HG02610 (cell line): ENCODE measurements at regions not wholly inside any gene's neighbourhood (a gene's known extent, or its start where the extent isn't known, plus 50 kb on each side); places are given as distances from the start of the nearest gene placed in this dataset.
"Not testable (repeated sequence)": the region's sequence is repeated elsewhere in the genome, so short reads cannot be mapped to it uniquely, and the experiment has no call there.

ENCODE experiments used
- ATAC-seq: cut with Tn5 transposase; IDR thresholded peaks from one replicate; pipeline ENCODE4 v1.9.1; 2021; ENCODE audit warnings: mild to moderate bottlenecking, moderate library complexity; ENCODE audit not compliant: unreplicated experiment

DNA sequence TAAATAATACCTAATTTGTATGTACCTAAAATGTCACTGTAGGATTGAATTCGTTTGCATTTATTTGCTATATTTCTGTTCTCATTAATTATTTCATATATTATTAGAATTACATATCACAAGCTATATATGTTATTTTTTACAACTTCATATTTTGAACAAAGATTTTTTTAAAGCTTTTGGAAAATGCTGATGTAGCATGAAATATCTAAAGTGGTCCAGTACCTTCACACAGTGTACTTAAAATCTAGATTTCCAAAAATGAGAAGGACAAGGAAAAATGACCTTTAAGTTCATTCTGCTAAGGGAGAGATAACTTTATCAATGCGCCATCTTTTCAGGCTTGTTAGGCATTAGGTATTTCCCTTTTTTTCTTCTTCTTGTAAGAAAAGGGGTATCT is 71.8 kb downstream of the LARP7 start:
- no peak for ATAC-seq

DNA sequence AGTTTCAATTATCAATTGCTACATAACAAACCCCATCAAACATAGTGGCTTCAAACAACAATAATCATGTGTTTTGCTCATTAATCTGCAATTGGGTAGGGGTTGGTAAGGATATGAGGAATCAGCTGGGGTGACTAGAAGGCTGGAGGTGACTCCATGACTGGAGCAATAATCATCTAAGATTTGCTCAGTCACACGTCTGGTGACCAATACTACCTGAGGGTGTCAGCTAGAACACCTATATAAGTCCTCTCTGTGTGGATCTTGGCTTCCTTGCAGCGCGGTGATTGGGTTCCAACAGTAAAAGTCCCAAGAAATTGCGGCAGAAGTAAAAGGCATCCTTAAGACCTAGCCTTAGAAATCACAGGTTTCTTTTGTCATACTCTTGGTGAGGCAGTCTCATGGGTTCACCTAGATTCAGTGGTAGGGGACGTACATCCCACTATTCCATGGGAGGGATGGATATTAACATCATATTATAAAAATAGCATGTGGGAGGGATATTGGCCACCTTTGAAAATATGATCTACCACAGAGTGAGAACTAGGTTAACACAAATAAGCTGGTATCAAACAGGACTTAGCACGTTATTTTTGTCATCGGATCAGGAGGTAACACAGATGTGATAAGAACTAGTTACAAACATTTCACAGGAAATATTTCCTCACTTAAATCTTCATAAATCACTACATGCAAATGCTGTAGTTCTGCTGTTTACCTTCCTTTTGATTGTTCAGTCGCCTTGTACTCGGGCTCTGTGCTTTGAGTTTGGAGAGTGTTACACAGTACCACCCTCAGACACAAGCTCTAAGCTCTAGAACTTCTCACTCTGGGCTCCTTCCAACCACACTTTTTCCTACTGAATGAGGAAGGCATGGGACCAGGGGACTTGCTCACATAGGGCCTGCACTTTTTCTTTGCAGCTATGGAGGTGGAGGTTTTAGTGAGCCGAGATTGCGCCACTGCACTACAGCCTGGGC is 78.3 kb downstream of the LARP7 start:
- ATAC-seq, result no peak

DNA sequence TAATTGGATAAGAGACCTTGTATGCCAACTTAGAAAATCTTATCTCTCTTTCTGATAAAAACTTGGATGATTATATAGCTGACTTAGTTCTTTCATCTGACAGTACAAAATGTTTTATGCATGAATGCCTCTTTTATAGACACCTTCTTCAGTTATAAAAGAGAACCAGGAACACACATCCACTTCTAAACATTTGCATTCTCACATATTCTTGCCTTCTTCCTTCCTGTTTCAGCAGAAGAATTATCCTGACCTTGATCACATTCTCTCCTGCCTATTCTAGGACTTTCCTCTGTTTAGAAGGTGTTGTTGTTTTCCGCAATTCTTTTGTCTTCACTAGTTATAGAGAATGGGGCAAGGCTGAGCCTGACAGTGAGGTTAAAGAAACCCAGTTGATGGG is 80.9 kb downstream of the LARP7 start:
- ATAC-seq, result no peak

DNA sequence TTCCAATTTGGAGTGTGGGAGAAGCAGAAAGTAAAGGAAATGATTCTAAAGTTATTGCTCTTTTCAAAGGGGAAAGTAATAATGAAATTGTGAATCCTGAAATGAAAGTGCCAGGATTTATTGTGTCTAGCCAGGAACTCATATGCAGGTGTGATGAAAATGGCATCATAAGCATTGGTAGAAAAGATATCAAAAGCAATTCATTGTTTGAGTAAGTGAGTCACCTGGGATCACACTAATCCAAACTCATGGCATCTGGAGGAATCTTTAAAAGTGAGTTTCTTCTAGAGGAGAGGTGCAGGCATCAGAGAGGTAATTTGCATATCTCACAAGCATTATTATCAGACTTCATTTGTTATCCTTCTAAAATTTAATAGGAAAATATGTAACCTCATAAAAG is 84.7 kb downstream of the LARP7 start:
- ATAC-seq, result no peak

DNA sequence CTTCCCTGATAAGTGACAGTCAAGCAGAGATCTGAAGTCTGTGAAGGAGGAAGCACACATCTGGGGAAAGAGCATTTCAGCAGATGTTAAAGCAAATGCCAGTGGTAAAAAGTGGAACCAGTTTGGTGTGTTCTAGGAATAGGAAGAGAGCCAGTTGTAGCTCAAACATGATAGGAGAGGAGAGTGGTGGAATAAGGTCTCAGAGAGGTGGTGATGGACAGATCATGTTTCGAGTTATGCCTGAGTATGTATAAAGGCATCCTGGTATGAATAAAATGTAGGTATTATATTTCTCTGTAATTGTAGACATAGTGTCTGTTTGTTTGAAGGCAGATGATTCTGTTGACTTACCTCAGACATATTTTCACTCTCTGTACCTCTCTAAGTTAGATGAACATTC is 89.1 kb downstream of the LARP7 start:
- ATAC-seq, result no peak

DNA sequence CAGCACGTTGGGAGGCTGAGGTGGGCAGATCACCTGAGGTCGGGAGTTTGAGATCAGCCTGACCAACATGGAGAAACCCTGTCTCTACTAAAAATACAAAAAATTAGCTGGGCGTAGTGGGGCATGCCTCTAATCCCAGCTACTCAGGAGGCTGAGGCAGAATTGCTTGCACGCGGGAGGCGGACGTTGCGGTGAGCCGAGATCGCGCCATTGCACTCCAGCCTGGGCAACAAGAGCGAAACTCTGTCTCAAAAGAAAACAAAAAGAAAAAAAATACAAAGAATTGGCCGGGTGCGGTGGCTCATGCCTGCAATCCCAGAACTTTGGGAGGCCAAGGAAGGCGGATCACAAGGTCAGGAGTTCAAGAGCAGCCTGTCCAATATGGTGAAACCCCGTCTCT is 90.8 kb downstream of the LARP7 start:
- ATAC-seq, result not testable (repeated sequence)

DNA sequence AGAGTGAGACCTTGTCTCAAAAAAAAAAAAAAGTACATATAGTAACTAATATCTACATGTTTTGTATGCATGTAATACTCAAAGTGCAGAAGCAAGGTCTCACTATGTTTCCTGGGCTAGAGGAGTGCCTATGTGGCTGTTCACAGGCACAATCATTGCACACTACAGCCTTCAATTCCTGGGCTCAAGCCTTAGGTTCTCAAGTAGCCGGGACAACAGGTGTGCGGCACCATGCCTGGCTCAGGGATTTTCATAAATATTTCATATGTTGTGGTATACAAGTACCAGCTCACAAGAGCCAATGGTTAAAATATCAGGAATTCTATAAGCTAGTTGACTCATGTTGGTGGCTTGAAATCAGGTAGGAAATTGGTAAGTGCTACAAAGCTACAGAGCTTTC is 94.8 kb downstream of the LARP7 start:
- ATAC-seq, result no peak

DNA sequence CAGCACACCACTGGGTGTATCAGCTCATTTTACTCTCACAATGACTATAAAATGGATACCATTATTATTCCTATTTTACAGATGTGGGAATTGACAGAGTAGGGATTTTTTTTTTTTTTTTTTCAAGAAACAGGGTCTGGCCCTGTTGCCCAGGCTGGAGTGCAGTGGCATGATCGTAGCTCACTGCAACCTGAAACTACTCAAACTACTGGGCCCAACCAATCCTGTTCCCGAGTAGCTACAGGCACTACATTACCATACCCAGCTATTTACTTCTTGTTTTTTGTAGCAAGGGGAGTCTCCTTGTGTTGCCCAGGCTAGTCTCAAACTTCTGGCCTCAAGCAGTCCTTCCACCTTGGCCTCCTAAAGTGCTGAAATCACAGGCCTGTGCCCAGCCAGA is 95.2 kb downstream of the LARP7 start:
- no peak for ATAC-seq

DNA sequence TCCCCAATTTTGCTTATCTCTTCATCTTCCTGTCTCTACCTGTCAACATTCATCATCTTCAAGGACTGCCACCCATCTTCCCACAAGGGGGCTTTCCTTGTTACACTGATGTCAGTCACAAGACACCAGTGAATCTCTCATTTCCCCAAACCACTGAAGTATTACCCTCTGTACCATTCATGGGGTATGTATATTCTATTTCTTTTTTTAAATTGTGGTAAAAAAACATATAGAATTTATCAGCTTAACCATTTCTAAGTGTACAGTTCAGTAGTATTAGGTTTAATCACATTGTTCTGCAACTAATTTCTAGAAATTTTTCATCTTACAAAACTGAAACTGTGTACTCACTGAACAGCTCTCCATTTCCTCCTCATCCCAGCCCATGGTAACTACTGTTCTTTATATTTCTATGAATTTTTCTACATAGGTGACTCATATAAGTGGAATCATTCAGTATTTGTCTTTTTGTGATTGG is 98.6 kb downstream of the LARP7 start:
- peak; percentile 82 for ATAC-seq

DNA sequence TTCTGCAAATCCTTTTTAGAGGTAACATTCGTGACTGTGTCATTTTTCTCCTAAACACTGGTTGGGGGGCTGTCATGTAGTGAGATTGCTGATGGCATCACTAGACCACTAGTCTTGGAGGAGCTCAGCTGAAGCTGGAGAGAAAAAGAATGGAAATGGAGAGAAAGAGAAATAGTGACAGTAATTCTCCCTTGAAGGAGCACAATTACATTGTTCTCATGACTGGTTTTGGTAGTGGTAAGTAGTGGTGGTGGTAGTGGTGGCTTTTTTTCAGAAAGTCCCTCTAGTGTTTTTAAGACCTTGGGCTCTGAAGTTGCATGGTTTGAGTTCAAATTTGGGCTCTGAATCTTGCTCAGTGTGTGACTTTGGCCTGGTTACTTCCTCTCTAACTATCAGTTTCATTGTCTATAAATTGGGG is 99.8 kb downstream of the LARP7 start:
- peak; percentile 49 for ATAC-seq

DNA sequence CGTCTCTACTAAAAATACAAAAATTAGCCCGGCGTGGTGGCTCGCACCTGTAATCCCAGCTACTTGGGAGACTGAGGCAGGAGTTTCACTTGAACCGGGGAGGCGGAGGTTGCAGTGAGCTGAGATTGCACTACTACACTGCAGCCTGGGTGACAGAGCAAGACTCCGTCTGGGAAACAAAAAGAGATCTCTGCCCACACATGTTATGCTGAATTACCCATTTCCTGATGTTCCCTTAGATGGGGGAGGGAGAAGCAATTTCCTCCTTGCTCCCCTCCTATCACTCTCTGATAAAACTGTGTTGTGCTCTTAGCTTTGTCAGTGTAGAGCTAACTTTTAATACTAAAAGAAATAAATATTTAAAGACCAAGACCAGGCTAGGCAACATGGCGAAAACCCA is 102.5 kb downstream of the LARP7 start:
- no peak for ATAC-seq

DNA sequence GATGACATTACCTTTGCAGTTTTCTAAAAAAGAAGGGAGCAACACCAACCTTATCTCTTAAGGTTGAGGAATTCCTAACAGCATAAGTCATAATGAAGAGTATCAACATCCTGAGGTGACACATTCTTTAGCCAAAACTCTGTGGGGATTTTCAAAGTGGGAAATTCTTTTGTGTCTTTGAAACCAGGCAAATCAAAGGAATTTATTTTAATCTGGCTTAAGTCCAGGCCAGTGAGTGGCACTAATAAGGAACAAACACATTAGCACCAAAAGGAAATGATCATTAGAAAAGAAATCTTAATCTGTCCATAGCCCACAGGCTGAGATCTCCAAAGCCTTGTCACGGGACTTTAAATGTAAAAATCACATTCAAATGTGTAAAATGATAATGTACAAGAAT is 110.1 kb downstream of the LARP7 start:
- no peak for ATAC-seq

DNA sequence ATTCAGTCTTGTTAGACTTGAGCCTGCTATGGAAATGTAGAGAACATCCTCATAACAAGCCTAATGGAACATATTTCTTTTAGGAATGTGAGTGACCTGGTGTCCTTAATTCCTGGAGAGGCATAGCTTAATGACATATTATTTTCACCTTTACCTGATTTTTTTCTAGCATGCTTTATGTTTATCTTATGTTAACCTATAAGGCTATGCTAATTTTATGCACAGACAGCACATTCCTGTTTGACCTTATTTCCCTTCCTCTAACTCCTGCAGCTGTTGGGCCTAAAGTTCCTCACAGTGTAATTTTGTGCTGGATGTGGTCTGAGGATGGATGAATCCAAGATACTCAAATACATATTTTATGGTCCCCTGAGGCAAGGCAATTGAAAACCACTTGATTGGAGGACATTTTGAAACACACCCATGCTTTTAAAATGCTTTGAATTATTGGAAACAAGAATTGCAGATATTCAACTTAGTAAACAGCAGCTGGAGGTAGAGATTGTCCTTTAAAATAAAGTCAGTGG is 111.5 kb downstream of the LARP7 start:
- no peak for ATAC-seq

DNA sequence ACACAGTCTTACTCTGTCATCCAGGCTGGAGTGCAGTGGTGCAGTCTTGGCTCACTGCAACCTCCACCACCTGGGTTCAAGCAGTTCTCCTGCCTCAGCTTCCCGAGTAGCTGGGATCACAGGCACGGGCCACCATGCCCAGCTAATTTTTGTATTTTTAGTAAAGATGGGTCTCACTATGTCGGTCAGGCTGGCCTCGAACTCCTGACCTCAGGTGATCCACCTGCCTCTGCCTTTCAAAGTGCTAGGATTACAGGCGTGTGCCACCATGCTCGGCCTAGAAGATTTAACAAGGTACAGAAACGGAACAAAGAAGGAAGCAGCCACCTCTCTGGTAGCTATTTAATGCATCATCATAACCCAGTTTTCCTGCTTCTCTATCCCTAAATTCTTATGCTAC is 113.8 kb downstream of the LARP7 start:
- ATAC-seq, result not testable (repeated sequence)

DNA sequence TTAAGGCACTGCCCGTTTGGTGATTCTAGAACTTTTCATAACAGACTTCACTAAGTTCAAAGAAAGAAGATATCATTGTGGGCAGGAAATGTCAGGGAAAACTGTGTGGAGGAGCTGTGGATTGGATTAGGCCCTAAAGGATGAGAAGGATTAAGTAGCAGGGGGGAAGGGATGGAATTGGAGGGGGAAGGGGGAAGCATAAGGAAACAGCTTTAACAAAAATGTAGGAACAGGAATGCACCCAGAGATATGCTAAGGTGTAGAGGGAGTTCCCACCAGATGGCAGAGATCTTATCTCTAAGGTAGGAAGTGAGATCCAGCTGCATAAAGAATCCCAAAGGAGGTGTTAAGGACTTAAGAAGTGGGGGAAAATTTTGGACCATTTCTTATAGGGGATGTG is 114.5 kb downstream of the LARP7 start:
- no peak for ATAC-seq

DNA sequence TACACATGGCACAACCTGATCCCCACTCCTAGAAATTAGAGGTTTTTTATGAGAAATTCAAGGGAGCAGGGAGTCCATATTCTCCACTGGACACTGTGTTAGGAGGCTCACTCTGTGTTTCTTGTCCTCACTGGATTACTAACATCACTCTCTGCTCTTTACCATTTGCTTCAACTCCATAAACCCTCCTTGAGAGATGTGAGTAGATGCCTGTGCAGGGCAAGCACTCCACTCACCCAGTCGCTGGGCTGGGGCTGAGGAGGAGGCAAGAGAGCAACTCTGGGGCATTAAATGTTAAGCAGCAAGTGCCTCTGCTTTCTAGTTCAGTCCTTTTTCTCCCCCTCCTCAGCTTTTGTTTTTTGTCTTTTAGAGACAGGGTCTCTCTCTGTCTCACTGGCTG is 115.1 kb downstream of the LARP7 start:
- no peak for ATAC-seq

DNA sequence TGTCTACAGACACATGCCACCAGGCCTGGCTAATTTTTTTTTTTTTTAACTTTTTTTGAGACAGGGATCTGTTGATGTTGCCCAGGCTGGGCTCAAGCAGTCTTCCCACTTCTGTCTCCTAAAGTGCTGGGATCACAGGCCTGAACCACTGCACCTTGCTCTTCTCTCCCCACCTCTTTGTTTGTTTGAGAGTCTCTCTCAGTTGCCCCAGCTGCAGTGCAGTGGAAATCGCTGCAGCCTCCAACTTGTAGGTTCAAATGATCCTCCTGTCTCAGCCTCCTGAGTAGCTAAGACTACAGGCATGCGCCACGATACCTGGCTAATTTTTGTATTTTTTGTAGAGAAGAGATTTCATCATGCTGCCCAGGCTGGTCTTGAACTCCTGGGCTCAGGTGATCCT is 115.6 kb downstream of the LARP7 start:
- no peak for ATAC-seq

DNA sequence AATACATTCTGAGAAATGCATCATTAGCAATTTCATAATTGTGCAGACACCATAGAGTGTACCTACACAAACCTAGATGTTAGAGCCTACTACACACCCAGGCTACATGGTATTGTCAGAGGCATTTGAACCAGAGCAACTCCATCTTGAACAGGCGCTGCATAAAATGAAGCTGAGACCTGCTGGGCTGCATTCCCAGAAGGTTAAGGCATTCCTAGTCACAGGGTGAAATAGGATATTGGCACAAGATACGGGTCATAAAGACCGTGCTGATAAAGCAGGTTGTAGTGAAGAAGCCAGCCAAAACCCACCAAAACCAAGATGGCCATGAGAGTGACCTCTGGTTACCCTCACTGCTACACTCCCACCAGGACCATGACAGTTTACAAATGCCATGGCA is 116.4 kb downstream of the LARP7 start:
- no peak for ATAC-seq

DNA sequence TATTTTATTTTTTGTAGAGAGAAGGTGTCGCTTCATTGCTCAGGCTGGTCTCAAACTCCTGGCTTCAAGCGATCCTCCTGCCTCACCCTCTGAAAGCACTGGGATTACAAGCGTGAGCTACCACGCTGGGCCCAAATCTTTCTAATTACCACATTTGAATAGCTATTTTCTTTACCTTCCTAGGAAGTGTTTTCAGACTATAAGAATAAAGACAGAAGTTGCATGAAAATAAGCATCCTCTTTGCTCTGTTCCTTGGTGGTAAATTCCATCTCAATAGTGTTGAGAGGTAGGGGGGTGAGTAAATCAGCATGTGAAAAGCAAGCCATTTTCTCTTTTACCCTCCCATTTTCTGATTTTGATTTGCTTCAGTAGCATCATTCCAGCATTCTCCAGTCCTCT is 122.4 kb downstream of the LARP7 start:
- ATAC-seq, result no peak

DNA sequence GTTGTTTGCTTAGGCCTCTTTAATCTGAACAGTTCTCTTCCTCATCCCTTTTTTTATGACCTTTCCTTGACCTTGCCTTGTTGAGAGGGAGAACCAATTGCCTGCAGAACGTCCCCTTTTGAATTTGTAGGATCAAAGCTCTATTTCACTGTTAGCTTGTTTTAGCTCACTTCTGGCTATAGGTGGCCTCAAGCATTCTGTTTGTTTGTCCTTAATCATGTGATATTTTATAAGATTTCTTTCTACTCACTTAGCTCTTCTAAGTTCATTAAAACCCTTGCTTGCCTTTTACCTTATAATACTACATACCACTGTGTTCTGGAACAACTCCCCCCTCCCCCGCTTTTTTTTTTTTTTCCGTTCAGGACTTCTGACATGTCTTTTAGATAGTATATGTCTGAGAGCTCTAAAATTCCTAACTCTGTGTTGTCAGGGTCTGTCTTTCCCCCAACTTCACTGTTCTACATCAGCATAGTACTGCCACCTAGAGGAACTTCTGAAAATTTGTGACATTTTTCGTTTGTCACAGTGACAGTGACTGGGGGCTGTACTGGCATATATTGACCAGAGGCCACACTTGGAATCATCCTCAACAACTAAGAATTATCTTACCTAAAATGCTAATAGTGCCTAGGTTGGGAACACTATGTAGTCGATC is 128.5 kb downstream of the LARP7 start:
- ATAC-seq, result no peak

DNA sequence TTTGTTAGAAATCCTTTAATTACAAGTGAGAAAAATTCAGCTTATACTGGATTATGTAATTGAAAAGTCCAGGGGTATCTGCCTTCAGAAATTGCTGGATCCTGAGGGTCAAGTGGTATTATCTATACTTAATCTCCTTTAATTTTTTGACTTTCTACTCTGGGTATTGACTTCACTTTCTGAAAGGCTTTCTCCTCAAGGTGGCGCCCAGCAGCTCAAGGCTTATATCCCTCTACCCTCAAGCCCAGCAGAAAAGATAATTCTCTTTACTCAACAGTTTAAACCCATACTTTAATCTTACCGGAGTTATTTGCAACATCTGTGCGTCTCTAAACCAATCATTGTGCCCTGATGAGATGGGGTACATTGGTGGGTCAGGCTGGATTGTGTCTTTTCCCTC is 129.5 kb downstream of the LARP7 start:
- ATAC-seq, result no peak

DNA sequence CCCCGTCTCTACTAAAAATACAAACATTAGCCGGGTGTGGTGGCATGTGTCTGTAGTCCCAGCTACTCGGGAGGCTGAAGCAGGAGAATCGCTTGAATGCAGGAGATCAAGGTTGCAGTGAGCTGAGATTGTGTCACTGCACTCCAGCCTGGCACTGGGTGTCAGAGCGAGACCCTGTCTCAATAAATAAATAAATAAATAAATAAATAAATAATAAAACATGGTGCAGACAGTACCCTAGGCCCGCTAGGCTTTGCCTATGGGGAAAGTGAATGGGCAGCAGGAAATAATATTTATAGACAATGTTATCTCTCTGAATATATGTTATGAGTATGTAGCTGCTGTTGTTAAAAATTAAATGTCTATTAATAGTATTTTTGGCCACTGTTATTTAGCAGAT is 130.4 kb downstream of the LARP7 start:
- no peak for ATAC-seq
